Activated CD4-positive, alpha-beta T cell treated with anti-CD3 and anti-CD28 coated beads, Interleukin-2, amount 50 U/mL, for 4 hours (primary cell): ENCODE measurements at regions not wholly inside any gene's neighbourhood (a gene's known extent, or its start where the extent isn't known, plus 50 kb on each side); places are given as distances from the start of the nearest gene placed in this dataset.

Source experiments
- DNase-seq, 2 experiments: peaks; one replicate each; pipeline ENCODE4 v3.0.0-alpha.2; 2020

- DNase-seq: no peak
Measured at GRCh38 chr14:98700748-98701147, 571.2 kb downstream of the BCL11B start.

GRCh38 chr14:98701377-98701776 is 570.6 kb downstream of the BCL11B start:
- DNase-seq: no peak

- DNase-seq: no peak
Measured at GRCh38 chr14:98704441-98704840, 567.6 kb downstream of the BCL11B start.

GRCh38 chr14:98705871-98706300 is 566.1 kb downstream of the BCL11B start:
- DNase-seq: no peak

GRCh38 chr14:98707522-98707921 is 564.5 kb downstream of the BCL11B start:
- DNase-seq: no peak

- no peak for DNase-seq
Measured at GRCh38 chr14:98708555-98708954, 563.4 kb downstream of the BCL11B start.

- DNase-seq: no peak
Measured at GRCh38 chr14:98711453-98711852, 560.5 kb downstream of the BCL11B start.

- no peak for DNase-seq
Measured at GRCh38 chr14:98714626-98715425, 557.2 kb downstream of the BCL11B start.

GRCh38 chr14:98716133-98716532 is 555.9 kb downstream of the BCL11B start:
- no peak for DNase-seq

- DNase-seq: no peak
Measured at GRCh38 chr14:98721061-98721460, 550.9 kb downstream of the BCL11B start.

- no peak for DNase-seq
Measured at GRCh38 chr14:98724734-98725133, 547.3 kb downstream of the BCL11B start.

- no peak for DNase-seq
Measured at GRCh38 chr14:98725191-98725590, 546.8 kb downstream of the BCL11B start.

- no peak for DNase-seq
Measured at GRCh38 chr14:98725676-98726075, 546.3 kb downstream of the BCL11B start.

- DNase-seq: no peak
Measured at GRCh38 chr14:98726585-98727405, 545.2 kb downstream of the BCL11B start.

- no peak for DNase-seq
Measured at GRCh38 chr14:98728024-98728423, 544.0 kb downstream of the BCL11B start.

- DNase-seq: no peak
Measured at GRCh38 chr14:98728836-98729235, 543.2 kb downstream of the BCL11B start.

GRCh38 chr14:98731286-98731685 is 540.7 kb downstream of the BCL11B start:
- no peak for DNase-seq

GRCh38 chr14:98731701-98732100 is 540.3 kb downstream of the BCL11B start:
- no peak for DNase-seq

- DNase-seq: no peak
Measured at GRCh38 chr14:98733536-98733935, 538.5 kb downstream of the BCL11B start.

GRCh38 chr14:98736701-98737338 is 535.2 kb downstream of the BCL11B start:
- no peak for DNase-seq

- no peak for DNase-seq
Measured at GRCh38 chr14:98741523-98741922, 530.5 kb downstream of the BCL11B start.

- DNase-seq: no peak
Measured at GRCh38 chr14:98742001-98742400, 530.0 kb downstream of the BCL11B start.

- no peak for DNase-seq
Measured at GRCh38 chr14:98743536-98743935, 528.5 kb downstream of the BCL11B start.

- no peak for DNase-seq
Measured at GRCh38 chr14:98748966-98749365, 523.0 kb downstream of the BCL11B start.
